ENCODE measurements at regions not wholly inside any gene's neighbourhood (a gene's known extent, or its start where the extent isn't known, plus 50 kb on each side); places are given as distances from the start of the nearest gene placed in this dataset.

DNA sequence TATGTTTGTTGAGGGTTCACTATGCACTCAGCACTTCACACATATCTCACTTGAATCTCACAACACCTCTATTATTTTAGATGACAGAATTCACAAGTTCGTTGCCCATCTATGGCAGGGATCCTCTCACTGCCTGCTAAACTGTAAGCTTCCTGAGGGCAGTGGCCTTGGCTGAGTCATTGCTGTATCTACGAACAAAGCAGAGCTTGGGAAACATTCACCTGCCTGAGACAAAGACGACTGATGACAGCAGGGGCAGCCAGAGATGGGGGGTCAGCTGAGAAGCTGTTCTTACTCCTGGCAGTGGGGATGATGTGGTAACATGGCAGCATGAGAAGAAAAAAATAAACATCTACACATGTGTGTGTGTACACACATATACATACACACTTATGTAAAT is 125.5 kb upstream of the NMNAT3 start (continued):
- TF ChIP-seq ZNF564 (CRISPR knock-in tag; IDR thresholded peaks at IDR 0.05), result no peak

DNA sequence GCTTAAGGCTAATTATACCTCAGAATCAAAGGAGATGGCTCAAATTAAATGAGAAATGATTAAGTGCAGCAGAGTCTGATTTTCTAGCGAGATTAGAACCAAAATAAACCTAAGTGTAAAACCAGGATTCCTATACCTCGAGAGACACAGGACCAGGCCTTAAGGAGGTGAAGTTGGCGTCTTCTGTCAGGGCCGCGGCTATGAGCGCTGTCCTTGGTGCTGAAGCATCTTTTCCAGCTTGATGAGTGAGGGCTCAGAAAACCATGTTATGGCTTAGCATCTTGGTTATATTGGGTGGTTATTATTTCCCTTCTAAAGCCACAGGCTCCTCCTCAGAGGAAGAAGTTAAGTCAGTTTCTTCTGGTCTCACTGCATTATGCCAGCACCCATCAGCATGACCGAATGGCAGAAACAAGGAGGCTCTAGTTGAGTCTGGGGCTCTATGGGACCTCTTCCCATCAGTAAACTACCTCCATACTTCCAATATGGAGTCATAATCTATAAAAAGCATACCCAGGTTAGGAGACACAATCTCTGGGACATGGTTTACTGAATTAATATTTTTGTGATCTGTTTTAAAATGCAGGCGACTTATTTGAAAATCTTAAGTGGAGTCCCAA is 120.1 kb upstream of the NMNAT3 start:
- CTCF ChIA-PET (ENCODE audit: low intra/inter-chr PET ratio, low total read pairs), result no interaction called here
- ATAC-seq (no peak), DNase-seq (ENCODE audit: low spot score) (no peak), FAIRE-seq (no peak)
- no peak overlapping the region for H3K9ac ChIP-seq (ENCODE audit: insufficient read depth, low read depth, low read length)
- POLR2A ChIA-PET, result no interaction called here
- H3K79me2 ChIP-seq (ENCODE audit: insufficient read depth, low read length), result no peaks in the 10 kb centered on the region
- H3K27me3 ChIP-seq (ENCODE audit: control insufficient read depth in 1 of 2, insufficient read depth in 2 of 2, low read length in 2 of 2), result no peaks in the 10 kb centered on the region
- intact Hi-C loops (cut with micrococcal nuclease; ENCODE audit: unreplicated experiment) (no loop called here), in situ Hi-C loops (cut with HindIII; ENCODE audit: extremely low pct_ligation_motif_present, low pct_unique_long_range_greater_than_20kb) (no loop called here)
- no peaks in the 10 kb centered on the region for H3K4me1 ChIP-seq (ENCODE audit: insufficient read depth, low read length)
- no TSS peak for BruUV-seq (replicated peaks)
- WGBS (ENCODE audit: low lambda C conversion rate), result 23% methylated on average over 8 of the region's 8 CpGs
- H3K4me2 ChIP-seq (ENCODE audit: low read depth, low read length), result no peak overlapping the region
- H3K4me3 ChIP-seq (replicated peaks in 1 of 3; ENCODE audit: insufficient read depth in 1 of 3, low read depth in 2 of 3, low read length in 3 of 3), result no peak overlapping the region
- no peaks in the 10 kb centered on the region for H3K36me3 ChIP-seq (replicated peaks in 1 of 2; ENCODE audit: control insufficient read depth in 1 of 2, insufficient read depth in 2 of 2, low read length in 2 of 2)
- no peak overlapping the region for H3K27ac ChIP-seq (ENCODE audit: extremely low read length, insufficient read depth, low read length)
- H4K20me1 ChIP-seq (ENCODE audit: insufficient read depth, low read length), result no peaks in the 10 kb centered on the region
- H2AFZ ChIP-seq (ENCODE audit: low read length), result no peak overlapping the region
- no peaks in the 10 kb centered on the region for H3K9me3 ChIP-seq (ENCODE audit: low read length)
- no peak for TF ChIP-seq SOX13 (IDR thresholded peaks at IDR 0.05)
- no peak for TF ChIP-seq SOX13 (CRISPR knock-in tag; conservative IDR thresholded peaks at IDR 0.05 in 1 of 2, IDR thresholded peaks at IDR 0.05 in 1 of 2)
- TF ChIP-seq, protein P1, sequence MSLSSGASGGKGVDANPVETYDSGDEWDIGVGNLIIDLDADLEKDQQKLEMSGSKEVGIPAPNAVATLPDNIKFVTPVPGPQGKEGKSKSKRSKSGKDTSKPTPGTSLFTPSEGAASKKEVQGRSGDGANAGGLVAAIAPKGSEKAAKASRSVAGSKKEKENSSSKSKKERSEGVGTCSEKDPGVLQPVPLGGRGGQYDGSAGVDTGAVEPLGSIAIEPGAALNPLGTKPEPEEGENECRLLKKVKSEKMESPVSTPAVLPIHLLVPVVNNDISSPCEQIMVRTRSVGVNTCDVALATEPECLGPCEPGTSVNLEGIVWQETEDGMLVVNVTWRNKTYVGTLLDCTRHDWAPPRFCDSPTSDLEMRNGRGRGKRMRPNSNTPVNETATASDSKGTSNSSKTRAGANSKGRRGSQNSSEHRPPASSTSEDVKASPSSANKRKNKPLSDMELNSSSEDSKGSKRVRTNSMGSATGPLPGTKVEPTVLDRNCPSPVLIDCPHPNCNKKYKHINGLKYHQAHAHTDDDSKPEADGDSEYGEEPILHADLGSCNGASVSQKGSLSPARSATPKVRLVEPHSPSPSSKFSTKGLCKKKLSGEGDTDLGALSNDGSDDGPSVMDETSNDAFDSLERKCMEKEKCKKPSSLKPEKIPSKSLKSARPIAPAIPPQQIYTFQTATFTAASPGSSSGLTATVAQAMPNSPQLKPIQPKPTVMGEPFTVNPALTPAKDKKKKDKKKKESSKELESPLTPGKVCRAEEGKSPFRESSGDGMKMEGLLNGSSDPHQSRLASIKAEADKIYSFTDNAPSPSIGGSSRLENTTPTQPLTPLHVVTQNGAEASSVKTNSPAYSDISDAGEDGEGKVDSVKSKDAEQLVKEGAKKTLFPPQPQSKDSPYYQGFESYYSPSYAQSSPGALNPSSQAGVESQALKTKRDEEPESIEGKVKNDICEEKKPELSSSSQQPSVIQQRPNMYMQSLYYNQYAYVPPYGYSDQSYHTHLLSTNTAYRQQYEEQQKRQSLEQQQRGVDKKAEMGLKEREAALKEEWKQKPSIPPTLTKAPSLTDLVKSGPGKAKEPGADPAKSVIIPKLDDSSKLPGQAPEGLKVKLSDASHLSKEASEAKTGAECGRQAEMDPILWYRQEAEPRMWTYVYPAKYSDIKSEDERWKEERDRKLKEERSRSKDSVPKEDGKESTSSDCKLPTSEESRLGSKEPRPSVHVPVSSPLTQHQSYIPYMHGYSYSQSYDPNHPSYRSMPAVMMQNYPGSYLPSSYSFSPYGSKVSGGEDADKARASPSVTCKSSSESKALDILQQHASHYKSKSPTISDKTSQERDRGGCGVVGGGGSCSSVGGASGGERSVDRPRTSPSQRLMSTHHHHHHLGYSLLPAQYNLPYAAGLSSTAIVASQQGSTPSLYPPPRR (CRISPR knock-in tag; IDR thresholded peaks at IDR 0.05; ENCODE audit: borderline replicate concordance), result no peak
- no peak for TF ChIP-seq ZFP36 (IDR thresholded peaks at IDR 0.05; ENCODE audit: borderline replicate concordance, low read depth, low read length, partially characterized antibody)
- TF ChIP-seq TBX2 (CRISPR knock-in tag; IDR thresholded peaks at IDR 0.05; ENCODE audit: borderline replicate concordance), result no peak
- TF ChIP-seq ZNF510 (CRISPR knock-in tag; IDR thresholded peaks at IDR 0.05; ENCODE audit: low read depth), result no peak
- no peak for TF ChIP-seq CCDC6 (CRISPR knock-in tag; IDR thresholded peaks at IDR 0.05)
- TF ChIP-seq, protein P2, sequence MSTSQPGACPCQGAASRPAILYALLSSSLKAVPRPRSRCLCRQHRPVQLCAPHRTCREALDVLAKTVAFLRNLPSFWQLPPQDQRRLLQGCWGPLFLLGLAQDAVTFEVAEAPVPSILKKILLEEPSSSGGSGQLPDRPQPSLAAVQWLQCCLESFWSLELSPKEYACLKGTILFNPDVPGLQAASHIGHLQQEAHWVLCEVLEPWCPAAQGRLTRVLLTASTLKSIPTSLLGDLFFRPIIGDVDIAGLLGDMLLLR (CRISPR knock-in tag; IDR thresholded peaks at IDR 0.05), result no peak
- TF ChIP-seq ZNF782 (CRISPR knock-in tag; IDR thresholded peaks at IDR 0.05; ENCODE audit: borderline replicate concordance), result no peak
- TF ChIP-seq, protein P3, sequence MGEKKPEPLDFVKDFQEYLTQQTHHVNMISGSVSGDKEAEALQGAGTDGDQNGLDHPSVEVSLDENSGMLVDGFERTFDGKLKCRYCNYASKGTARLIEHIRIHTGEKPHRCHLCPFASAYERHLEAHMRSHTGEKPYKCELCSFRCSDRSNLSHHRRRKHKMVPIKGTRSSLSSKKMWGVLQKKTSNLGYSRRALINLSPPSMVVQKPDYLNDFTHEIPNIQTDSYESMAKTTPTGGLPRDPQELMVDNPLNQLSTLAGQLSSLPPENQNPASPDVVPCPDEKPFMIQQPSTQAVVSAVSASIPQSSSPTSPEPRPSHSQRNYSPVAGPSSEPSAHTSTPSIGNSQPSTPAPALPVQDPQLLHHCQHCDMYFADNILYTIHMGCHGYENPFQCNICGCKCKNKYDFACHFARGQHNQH (CRISPR knock-in tag; IDR thresholded peaks at IDR 0.05), result peak; percentile 53; the same call in 1 of the 2 replicates
- TF ChIP-seq ZNF33A (CRISPR knock-in tag; IDR thresholded peaks at IDR 0.05; ENCODE audit: borderline replicate concordance), result no peak
- no peak for TF ChIP-seq ATAD3A (CRISPR knock-in tag; IDR thresholded peaks at IDR 0.05)
- TF ChIP-seq, protein P4, sequence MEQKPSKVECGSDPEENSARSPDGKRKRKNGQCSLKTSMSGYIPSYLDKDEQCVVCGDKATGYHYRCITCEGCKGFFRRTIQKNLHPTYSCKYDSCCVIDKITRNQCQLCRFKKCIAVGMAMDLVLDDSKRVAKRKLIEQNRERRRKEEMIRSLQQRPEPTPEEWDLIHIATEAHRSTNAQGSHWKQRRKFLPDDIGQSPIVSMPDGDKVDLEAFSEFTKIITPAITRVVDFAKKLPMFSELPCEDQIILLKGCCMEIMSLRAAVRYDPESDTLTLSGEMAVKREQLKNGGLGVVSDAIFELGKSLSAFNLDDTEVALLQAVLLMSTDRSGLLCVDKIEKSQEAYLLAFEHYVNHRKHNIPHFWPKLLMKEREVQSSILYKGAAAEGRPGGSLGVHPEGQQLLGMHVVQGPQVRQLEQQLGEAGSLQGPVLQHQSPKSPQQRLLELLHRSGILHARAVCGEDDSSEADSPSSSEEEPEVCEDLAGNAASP (CRISPR knock-in tag; IDR thresholded peaks at IDR 0.05; ENCODE audit: borderline replicate concordance), result peak; percentile 41; the same call in 1 of the 2 replicates
